Sigmoid colon (tissue), 4 donors: ENCODE measurements at regions not wholly inside any gene's neighbourhood (a gene's known extent, or its start where the extent isn't known, plus 50 kb on each side); places are given as distances from the start of the nearest gene placed in this dataset.

Experiments used
- EP300 ChIP-seq, 4 donors: sonication (generic); formaldehyde crosslinking; IDR thresholded peaks; one replicate each; pipeline ENCODE4 v1.6.1; 2017; ENCODE audit warnings: antibody characterized with exemption in 4 of 4
- POLR2A ChIP-seq, 2 donors: fragments of 450-650 bp; IDR thresholded peaks; one replicate each; pipeline ENCODE4 v1.6.1; 2016; ENCODE audit warnings: antibody characterized with exemption in 2 of 2, mild to moderate bottlenecking in 2 of 2, moderate library complexity in 2 of 2
- POLR2AphosphoS5 ChIP-seq, 4 donors: sonication (generic); formaldehyde crosslinking; IDR thresholded peaks; one replicate each; pipeline ENCODE4 v1.6.1; 2017; ENCODE audit warnings: antibody characterized with exemption in 4 of 4
- TF ChIP-seq, protein P1 (sequence below), 4 experiments: fragments of 450-650 bp in 3 of 4; fragments of 200-600 bp in 1 of 4; IDR thresholded peaks; one replicate each; pipeline ENCODE4 v1.5.1; 2016 to 2019; ENCODE audit warnings: antibody characterized with exemption in 4 of 4, mild to moderate bottlenecking in 3 of 4, moderate library complexity in 2 of 4

DNA sequence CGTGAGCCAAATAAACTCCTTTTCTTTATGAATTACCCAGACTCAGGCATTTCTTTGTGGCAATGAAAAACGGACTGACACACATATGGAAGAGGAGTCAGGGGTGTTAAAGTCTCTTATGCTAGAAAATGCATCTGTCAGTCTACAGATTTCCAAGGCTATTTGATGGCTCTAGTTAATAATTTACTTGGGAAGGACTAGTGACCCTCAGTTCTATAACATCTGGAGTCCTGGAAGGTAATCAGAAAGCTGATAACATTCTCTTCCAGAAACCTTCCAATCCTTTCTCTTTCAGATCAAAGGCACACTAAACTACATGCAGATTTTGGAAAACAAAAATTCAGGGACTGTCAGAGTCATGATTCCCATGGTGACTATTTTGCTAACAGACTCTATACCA lies 142.0 kb upstream of the TEX13D start:
- TF ChIP-seq, protein P1, sequence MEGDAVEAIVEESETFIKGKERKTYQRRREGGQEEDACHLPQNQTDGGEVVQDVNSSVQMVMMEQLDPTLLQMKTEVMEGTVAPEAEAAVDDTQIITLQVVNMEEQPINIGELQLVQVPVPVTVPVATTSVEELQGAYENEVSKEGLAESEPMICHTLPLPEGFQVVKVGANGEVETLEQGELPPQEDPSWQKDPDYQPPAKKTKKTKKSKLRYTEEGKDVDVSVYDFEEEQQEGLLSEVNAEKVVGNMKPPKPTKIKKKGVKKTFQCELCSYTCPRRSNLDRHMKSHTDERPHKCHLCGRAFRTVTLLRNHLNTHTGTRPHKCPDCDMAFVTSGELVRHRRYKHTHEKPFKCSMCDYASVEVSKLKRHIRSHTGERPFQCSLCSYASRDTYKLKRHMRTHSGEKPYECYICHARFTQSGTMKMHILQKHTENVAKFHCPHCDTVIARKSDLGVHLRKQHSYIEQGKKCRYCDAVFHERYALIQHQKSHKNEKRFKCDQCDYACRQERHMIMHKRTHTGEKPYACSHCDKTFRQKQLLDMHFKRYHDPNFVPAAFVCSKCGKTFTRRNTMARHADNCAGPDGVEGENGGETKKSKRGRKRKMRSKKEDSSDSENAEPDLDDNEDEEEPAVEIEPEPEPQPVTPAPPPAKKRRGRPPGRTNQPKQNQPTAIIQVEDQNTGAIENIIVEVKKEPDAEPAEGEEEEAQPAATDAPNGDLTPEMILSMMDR (IDR thresholded peaks at IDR 0.05), result no peak
- no peak for TF ChIP-seq POLR2AphosphoS5 (IDR thresholded peaks at IDR 0.05)
- TF ChIP-seq POLR2A (IDR thresholded peaks at IDR 0.05), result no peak
- no peak for TF ChIP-seq EP300 (IDR thresholded peaks at IDR 0.05)
